Ishikawa (cell line): ENCODE measurements at regions not wholly inside any gene's neighbourhood (a gene's known extent, or its start where the extent isn't known, plus 50 kb on each side); places are given as distances from the start of the nearest gene placed in this dataset.

Source experiments
- CEBPB ChIP-seq: IDR thresholded peaks from 2 replicates; pipeline ENCODE4 v1.6.1; 2012
- CREB1 ChIP-seq: IDR thresholded peaks from 2 replicates; pipeline ENCODE4 v1.6.1; 2012; ENCODE audit warnings: low read depth
- EGR1 ChIP-seq: IDR thresholded peaks from 2 replicates; pipeline ENCODE4 v1.6.1; 2012
- EP300 ChIP-seq: IDR thresholded peaks from 2 replicates; pipeline ENCODE4 v1.6.1; 2012; ENCODE audit warnings: borderline replicate concordance
- FOXM1 ChIP-seq: IDR thresholded peaks from 2 replicates; pipeline ENCODE4 v1.6.1; 2012; ENCODE audit warnings: low read depth, borderline replicate concordance
- MAX ChIP-seq: IDR thresholded peaks from 2 replicates; pipeline ENCODE4 v1.6.1; 2012
- NFIC ChIP-seq: IDR thresholded peaks from 2 replicates; pipeline ENCODE4 v1.6.1; 2012
- RAD21 ChIP-seq: IDR thresholded peaks from 2 replicates; pipeline ENCODE4 v1.6.1; 2012; ENCODE audit warnings: low read depth
- REST ChIP-seq: IDR thresholded peaks from 2 replicates; pipeline ENCODE4 v1.6.1; 2012; ENCODE audit warnings: low read depth, mild to moderate bottlenecking
- TAF1 ChIP-seq: IDR thresholded peaks from 2 replicates; pipeline ENCODE4 v1.6.1; 2012; ENCODE audit warnings: low read depth, mild to moderate bottlenecking
- TCF12 ChIP-seq: IDR thresholded peaks from 2 replicates; pipeline ENCODE4 v1.6.1; 2012; ENCODE audit warnings: low read depth
- TEAD4 ChIP-seq: IDR thresholded peaks from 2 replicates; pipeline ENCODE4 v1.6.1; 2012
- USF1 ChIP-seq: IDR thresholded peaks from 2 replicates; pipeline ENCODE4 v1.6.1; 2012
- YY1 ChIP-seq: IDR thresholded peaks from 2 replicates; pipeline ENCODE4 v1.6.1; 2012; ENCODE audit warnings: low read depth
- ZBTB7A ChIP-seq: IDR thresholded peaks from 2 replicates; pipeline ENCODE4 v1.6.1; 2012; ENCODE audit warnings: low read depth

- no peak for TF ChIP-seq ZBTB7A
- TF ChIP-seq RAD21: no peak
- no peak for TF ChIP-seq MAX
- TF ChIP-seq TEAD4: no peak
- TF ChIP-seq CEBPB: 0 out of 2 replicates have a peak, but pooled peaks have one; percentile 26
- TF ChIP-seq TCF12: no peak
- TF ChIP-seq USF1: no peak
Observed at GRCh38 chr3:193874512-193874911, 261.4 kb upstream of the HES1 start.

- no peak for TF ChIP-seq CREB1
- no peak for TF ChIP-seq USF1
- peak; percentile 99 for TF ChIP-seq TCF12
- peak; percentile 40; the same call in 1 of the 2 replicates for TF ChIP-seq ZBTB7A
- TF ChIP-seq YY1: peak; percentile 67; the same call in 1 of the 2 replicates
- peak; percentile 63; the same call in 1 of the 2 replicates for TF ChIP-seq MAX
- peak; percentile 98 for TF ChIP-seq EP300
- peak; percentile 98 for TF ChIP-seq NFIC
- TF ChIP-seq EGR1: no peak
- 0 out of 2 replicates have a peak, but pooled peaks have one; percentile 28 for TF ChIP-seq RAD21
- TF ChIP-seq FOXM1: peak; percentile 97
- TF ChIP-seq CEBPB: peak; percentile 49; the same call in 1 of the 2 replicates
- TF ChIP-seq TAF1: peak; percentile 32; the same call in 1 of the 2 replicates
- TF ChIP-seq TEAD4: peak; percentile 89
- TF ChIP-seq REST: no peak
Observed at GRCh38 chr3:193874997-193875593, 260.9 kb upstream of the HES1 start.

GRCh38 chr3:193875601-193876321 lies 260.2 kb upstream of the HES1 start:
- TF ChIP-seq NFIC (no peak), TEAD4 (no peak), YY1 (no peak), EGR1 (no peak), RAD21 (no peak), CEBPB (peak; percentile 51; the same call in 1 of the 2 replicates)

- TF ChIP-seq USF1: peak; percentile 46; the same call in 1 of the 2 replicates
- TF ChIP-seq ZBTB7A: no peak
- TF ChIP-seq YY1: no peak
- TF ChIP-seq CREB1: no peak
- TF ChIP-seq CEBPB: no peak
- no peak for TF ChIP-seq RAD21
- no peak for TF ChIP-seq TCF12
- TF ChIP-seq REST: no peak
Observed at GRCh38 chr3:193879099-193879863, 256.7 kb upstream of the HES1 start.

- TF ChIP-seq TCF12: no peak
Observed at GRCh38 chr3:193879864-193880242, 256.1 kb upstream of the HES1 start.
